Thymus (tissue), 11 donors: ENCODE measurements at regions not wholly inside any gene's neighbourhood (a gene's known extent, or its start where the extent isn't known, plus 50 kb on each side); places are given as distances from the start of the nearest gene placed in this dataset.
A peak's percentile ranks its signal among the peaks of the same experiment; 100 is the strongest.
"Not testable (repeated sequence)": the region's sequence is repeated elsewhere in the genome, so short reads cannot be mapped to it uniquely, and the experiment has no call there.

Experiments used
- DNase-seq, 9 donors: peaks; one replicate each; pipeline ENCODE4 v3.0.0-alpha.2; 2013; ENCODE audit warnings: low spot score in 9 of 9, low read depth in 6 of 9, missing footprints in 1 of 9
- H3K27ac ChIP-seq, 2 donors: one replicate each; pipeline ENCODE4 v1.5.1; 2013; ENCODE audit warnings: control low read depth in 1 of 2, low read depth in 1 of 2, low read length in 1 of 2, mild to moderate bottlenecking in 1 of 2, moderate library complexity in 1 of 2
- H3K27me3 ChIP-seq, 2 donors: one replicate each; pipeline ENCODE4 v1.5.1; 2013; ENCODE audit warnings: low read length in 1 of 2; ENCODE audit not compliant: control insufficient read depth in 2 of 2, insufficient read depth in 1 of 2
- H3K36me3 ChIP-seq, 2 donors: one replicate each; pipeline ENCODE4 v1.5.1; 2013; ENCODE audit warnings: low read length in 1 of 2, mild to moderate bottlenecking in 1 of 2, moderate library complexity in 1 of 2; ENCODE audit not compliant: control insufficient read depth in 2 of 2, insufficient read depth in 2 of 2
- H3K4me1 ChIP-seq, 2 donors: one replicate each; pipeline ENCODE4 v1.5.1; 2013; ENCODE audit warnings: low read length in 2 of 2; ENCODE audit not compliant: control insufficient read depth in 2 of 2, insufficient read depth in 2 of 2
- H3K4me3 ChIP-seq, 2 donors: one replicate each; pipeline ENCODE4 v1.5.1; 2013; ENCODE audit warnings: low read length in 2 of 2, control low read depth in 1 of 2, mild to moderate bottlenecking in 1 of 2
- H3K9me3 ChIP-seq, 2 donors: one replicate each; pipeline ENCODE4 v1.5.1; 2013; ENCODE audit warnings: low read length in 1 of 2, mild to moderate bottlenecking in 1 of 2; ENCODE audit not compliant: control insufficient read depth in 2 of 2, insufficient read depth in 1 of 2
- WGBS: extraction: QIAGEN DNeasy Blood & Tissue Kit; methylation state at CpG from one replicate; pipeline ENCODE4 v1.1.7; 2013; 5-methylcytosine and 5-hydroxymethylcytosine counted together
- donor health status: healthy.

DNA sequence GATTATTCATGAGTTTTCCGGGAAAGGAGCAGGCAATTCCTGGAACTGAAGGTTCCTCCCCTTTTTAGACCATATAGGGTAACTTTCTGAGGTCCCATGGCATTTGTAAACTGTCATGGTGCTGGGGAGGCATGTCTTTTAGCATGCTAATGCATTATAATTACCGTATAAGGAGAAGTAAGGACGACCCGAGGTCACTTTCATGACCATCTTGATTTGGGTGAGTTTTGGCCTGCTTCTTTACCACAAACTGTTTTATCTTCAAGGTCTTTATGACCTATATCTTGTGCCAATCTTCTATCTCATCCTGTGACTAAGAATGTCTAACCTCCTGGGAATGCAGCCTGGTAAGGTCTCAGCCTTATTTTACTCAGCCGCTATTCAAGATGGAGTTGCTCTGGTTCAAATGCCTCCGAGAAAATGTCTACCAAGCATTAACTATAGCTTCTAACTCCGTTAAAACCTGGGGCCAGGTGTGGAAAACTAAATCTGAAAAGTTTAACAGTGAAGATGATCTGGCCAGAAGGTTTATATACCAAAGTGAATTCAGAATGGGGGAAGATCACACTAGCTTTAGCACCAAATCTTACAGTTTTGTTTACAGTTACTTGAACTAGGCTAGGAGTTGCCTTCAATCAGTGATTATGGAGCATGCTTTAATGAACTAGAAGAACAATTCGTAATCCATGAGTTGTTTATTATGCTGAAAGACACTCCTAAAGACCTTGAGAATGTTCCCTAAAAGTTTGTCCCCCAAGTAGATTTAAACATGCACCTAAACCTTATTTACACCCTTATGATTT lies 80.0 kb upstream of the TOP1 start:
- Histone ChIP-seq H3K27me3 (no peaks in the 10 kb centered on the region), H3K36me3 (no peaks in the 10 kb centered on the region), H3K27ac (no peak overlapping the region), H3K4me3 (no peak overlapping the region), H3K9me3 (no peaks in the 10 kb centered on the region), H3K4me1 (peaks cover 12 to 26% of the 10 kb centered on the region in 2 donors)
- no peak for DNase-seq
- WGBS = 96% methylated on average over 8 of the region's 8 CpGs

DNA sequence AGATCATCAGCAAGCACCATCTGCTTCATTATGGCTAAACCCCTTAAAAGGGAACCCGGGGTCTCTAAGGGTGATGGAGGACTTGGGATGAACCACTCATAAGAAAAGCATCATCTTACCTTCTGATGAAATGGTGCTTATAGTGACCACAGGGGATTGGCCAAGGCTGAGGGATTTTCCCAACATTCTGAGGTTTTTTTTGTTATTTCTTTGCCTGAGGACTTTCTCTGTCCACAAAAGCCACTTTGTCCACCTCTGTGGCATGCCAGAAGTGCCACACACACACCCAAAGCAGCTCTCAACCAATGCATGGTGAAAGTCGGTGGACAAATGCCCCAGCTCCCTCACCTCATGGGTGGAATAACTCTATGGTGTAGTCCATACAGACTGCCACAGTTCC lies 79.3 kb upstream of the TOP1 start:
- WGBS = 92% methylated on average over 2 of the region's 2 CpGs
- no peak overlapping the region for H3K4me3 ChIP-seq
- H3K4me1 ChIP-seq = peaks cover 7 to 19% of the 10 kb centered on the region in 2 donors
- H3K27me3 ChIP-seq = no peaks in the 10 kb centered on the region
- H3K36me3 ChIP-seq = no peaks in the 10 kb centered on the region
- no peak overlapping the region for H3K27ac ChIP-seq
- no peak for DNase-seq
- H3K9me3 ChIP-seq = no peaks in the 10 kb centered on the region

DNA sequence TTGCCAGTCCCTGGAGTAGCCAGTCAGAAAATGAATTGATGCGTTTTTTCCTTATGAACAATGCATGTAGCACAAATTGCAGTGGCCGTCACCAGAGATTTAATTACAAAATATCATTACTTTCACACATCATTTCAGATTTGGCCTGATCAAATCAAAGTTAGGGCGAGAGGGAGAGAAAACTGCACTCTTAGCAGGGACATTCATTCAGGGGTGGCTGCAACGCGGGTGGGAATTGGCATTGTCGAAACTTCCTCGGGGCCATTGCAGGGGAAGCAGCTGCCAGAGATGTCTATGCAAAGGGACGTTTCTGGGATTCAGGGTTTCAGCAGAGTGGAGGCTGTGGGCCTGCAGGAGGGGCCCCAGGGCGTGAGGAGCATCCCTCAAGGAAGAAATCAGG lies 76.5 kb upstream of the TOP1 start:
- H3K4me1 ChIP-seq = peaks cover 0 to 7% of the 10 kb centered on the region in 2 donors
- no peaks in the 10 kb centered on the region for H3K36me3 ChIP-seq
- no peaks in the 10 kb centered on the region for H3K27me3 ChIP-seq
- no peaks in the 10 kb centered on the region for H3K9me3 ChIP-seq
- no peak overlapping the region for H3K4me3 ChIP-seq
- no peak for DNase-seq
- 85% methylated on average over 9 of the region's 9 CpGs for WGBS
- no peak overlapping the region for H3K27ac ChIP-seq

DNA sequence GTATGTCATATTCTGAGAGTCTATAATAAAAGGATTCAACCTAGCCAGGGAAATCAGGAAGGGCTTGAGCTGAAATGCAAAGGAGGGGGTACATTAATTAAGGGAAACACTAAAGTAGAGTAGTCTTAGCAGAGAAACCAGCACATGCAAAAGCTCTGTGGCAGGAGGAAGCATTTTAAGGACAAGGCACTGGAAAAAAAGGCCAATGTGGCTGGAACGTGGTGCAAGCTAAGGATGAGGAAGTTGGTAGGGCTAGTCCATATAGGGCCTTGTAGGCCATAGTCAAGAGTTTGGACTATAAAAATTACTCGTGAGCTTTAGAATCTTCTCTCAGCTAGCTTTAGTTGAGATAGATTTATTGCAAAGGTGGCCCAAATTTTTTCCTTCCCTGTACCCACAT lies 75.2 kb upstream of the TOP1 start:
- Histone ChIP-seq H3K27me3 (no peaks in the 10 kb centered on the region), H3K27ac (no peak overlapping the region), H3K9me3 (no peaks in the 10 kb centered on the region), H3K4me1 (peaks cover 0 to 7% of the 10 kb centered on the region in 2 donors), H3K4me3 (no peak overlapping the region), H3K36me3 (no peaks in the 10 kb centered on the region)
- WGBS = 96% methylated on average over 2 of the region's 2 CpGs
- DNase-seq = no peak

DNA sequence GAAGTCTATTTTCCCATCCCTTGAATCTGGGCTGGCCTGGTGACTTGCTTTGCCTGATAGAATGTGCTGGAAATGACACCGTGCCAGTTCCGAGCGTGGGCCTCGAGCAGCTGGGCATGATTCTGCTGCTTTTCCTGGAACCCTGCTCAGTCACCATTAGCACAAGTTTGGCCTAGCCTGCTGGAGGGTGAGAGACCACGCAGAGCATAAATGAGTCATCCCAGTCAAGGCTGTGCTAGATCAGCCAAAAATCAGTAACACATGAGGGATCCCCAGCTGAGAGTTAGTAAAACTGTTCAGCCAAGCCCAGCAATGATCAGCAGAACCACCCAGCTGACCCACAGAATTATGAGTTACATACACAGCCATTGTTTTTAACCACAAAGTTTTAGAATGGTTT lies 74.8 kb upstream of the TOP1 start:
- H3K9me3 ChIP-seq = no peaks in the 10 kb centered on the region
- no peak overlapping the region for H3K4me3 ChIP-seq
- DNase-seq = no peak
- H3K4me1 ChIP-seq = peaks cover 0 to 7% of the 10 kb centered on the region in 2 donors
- no peak overlapping the region for H3K27ac ChIP-seq
- H3K36me3 ChIP-seq = no peaks in the 10 kb centered on the region
- H3K27me3 ChIP-seq = no peaks in the 10 kb centered on the region
- 96% methylated on average over 5 of the region's 5 CpGs for WGBS

DNA sequence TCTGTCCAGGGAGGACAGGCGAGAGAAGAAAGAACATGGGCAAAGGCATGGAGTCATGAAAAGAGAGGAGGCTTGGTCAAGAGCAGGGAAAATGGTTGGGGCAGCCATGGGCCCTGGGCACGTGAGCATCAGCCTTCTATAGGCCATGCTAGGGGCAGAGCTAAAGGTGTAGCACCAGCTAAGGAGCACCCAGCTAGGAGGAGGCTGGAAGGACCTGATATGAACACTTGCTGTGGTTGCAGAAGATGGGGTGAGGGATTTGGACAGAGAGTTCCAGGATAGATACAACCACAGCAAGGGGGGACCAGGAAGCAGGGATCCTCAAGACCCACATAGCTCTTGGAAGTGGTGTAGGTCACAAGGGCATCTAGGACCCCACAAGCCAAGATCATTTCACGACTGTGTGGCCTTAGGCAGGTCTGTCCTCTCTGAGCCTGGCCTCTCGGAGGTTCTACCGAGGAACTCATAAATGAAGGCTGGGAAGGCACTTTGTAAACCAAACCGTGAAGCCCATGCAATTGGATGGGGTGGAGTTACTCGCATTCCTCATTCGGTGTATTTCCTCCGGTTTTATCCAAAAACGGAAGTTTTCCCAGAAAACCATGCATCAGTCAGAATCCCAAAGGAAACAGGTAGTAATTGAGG lies 74.0 kb upstream of the TOP1 start:
- no peak for DNase-seq
- Histone ChIP-seq H3K9me3 (no peaks in the 10 kb centered on the region), H3K4me3 (no peak overlapping the region), H3K27me3 (no peaks in the 10 kb centered on the region), H3K36me3 (no peaks in the 10 kb centered on the region), H3K27ac (no peak overlapping the region), H3K4me1 (peaks cover 0 to 7% of the 10 kb centered on the region in 2 donors)
- 98% methylated on average over 10 of the region's 10 CpGs for WGBS

DNA sequence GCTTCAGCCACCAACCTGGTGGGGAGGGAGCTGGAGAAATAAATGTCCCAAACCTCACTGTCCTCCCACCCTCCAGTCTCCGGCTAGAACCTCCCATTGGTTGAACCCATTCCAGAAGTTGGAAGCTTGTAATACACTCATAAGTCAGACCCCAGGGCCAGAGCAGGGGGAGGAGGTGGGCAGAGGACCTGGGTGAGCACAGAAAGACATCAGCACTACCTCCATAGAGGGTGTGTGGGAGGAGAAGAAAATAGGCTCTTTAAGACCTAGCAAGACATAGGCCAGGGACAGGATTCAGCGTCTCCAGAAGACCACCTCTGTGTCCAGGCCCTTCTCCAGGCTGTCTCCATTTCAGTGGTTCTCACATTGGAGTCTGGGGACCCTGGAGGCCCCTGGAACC lies 73.3 kb upstream of the TOP1 start:
- no peaks in the 10 kb centered on the region for H3K9me3 ChIP-seq
- no peak overlapping the region for H3K4me3 ChIP-seq
- DNase-seq = no peak
- H3K4me1 ChIP-seq = peaks cover 0 to 7% of the 10 kb centered on the region in 2 donors
- no peak overlapping the region for H3K27ac ChIP-seq
- WGBS = 98% methylated on average over 2 of the region's 2 CpGs
- H3K36me3 ChIP-seq = no peaks in the 10 kb centered on the region
- no peaks in the 10 kb centered on the region for H3K27me3 ChIP-seq

DNA sequence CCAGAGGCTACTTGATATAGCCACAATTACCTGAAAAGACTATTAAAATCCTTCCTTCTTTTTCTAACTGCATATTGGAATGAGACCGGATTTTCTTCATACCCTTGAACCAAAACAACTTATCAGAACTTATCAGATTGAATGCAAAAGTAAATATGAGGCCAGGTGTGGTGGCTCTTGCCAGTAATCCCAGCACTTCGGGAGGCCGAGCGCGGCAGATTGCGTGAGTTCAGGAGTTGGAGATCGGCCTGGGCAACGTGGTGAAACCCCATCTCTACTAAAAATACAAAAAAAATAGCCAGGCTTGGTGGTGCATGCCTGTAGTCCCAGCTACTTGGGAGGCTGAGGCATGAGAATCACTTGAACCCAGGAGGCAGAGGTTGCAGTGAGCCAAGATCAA lies 72.8 kb upstream of the TOP1 start:
- WGBS = 96% methylated on average over 8 of the region's 8 CpGs
- H3K4me3 ChIP-seq, DNase-seq: not testable (repeated sequence)

DNA sequence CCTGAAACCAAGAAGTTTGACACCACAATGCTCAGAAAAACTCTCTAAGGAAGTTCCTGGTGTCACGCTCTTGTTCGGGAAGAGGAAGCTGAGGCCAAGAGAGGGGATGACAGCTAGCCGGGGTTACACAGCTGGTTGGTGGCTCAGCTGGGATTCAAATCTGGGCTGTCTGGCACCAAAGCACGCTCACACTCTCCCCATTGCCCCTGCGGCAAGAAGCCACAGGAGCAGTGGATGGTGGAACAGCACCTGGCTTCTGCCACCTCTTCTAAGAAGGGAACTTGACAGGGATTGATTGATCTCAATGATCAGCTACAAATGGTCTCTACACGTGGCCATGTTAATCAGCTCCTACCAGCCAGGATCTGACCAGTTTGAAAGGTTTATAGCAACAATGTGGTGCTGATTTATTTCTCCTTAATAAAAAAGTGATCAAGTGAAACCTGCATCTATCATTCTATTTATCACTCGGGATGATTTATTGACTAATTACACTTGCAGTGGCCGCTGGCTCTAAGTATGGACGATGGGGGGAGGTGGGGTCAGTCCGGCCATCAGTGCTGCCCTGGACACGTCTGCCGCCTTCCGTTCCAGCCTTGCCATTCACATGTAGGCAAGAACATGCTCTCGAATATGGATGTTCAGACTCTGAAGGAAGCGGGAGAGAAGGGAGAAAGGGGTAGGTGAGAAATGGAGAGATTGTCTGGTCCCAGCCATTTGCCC lies 71.9 kb upstream of the TOP1 start:
- no peak overlapping the region for H3K27ac ChIP-seq
- no peaks in the 10 kb centered on the region for H3K27me3 ChIP-seq
- peaks cover 2 to 8% of the 10 kb centered on the region in 2 donors for H3K4me1 ChIP-seq
- H3K36me3 ChIP-seq = no peaks in the 10 kb centered on the region
- H3K4me3 ChIP-seq = no peak overlapping the region
- DNase-seq = peak in 1 of 9 donors; percentile 44
- 57% methylated on average over 15 of the region's 15 CpGs for WGBS
- H3K9me3 ChIP-seq = no peaks in the 10 kb centered on the region

More for the DNA sequence above, 72.8 kb upstream of the TOP1 start:
- H3K9me3 ChIP-seq, H3K36me3 ChIP-seq, H3K4me1 ChIP-seq, H3K27ac ChIP-seq, H3K27me3 ChIP-seq: not testable (repeated sequence)
